NCI-H128 (cell line): ENCODE measurements at regions not wholly inside any gene's neighbourhood (a gene's known extent, or its start where the extent isn't known, plus 50 kb on each side); places are given as distances from the start of the nearest gene placed in this dataset.
"Not testable (repeated sequence)": the region's sequence is repeated elsewhere in the genome, so short reads cannot be mapped to it uniquely, and the experiment has no call there.

Experiments
- DNase-seq: peaks from one replicate; lab custom pipeline; 2025; ENCODE audit not compliant: unreplicated experiment; lab: John Stamatoyannopoulos, UW

DNA sequence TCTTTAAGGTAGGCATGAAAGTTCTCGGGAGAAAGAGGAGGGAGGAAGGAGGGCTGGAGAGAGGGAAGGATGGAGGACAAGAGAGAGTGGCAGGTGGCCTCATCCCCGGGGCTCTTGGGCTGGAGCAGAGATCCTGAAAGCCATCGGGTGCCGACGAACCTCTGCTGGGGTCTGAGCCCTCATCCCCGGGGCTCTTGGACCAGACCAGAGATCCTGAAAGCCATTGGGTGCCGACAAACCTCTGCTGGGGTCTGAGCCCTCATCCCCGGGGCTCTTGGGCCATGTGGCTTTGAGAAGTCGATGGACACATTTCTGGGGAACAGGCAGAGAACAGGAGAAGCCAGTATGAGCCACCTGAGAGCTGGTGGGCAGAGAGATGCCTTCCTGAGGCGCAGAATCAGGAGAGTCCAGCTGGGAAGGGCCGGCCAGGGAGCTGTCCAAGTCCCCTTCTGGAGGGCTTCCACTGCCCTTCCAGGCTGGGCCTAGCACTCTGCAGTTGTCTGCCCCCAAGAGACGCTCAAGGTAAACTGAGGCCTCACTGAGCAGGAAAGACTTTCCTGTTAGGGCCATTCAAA, 1398.1 kb downstream of the BRD1 start:
- no peak for DNase-seq

DNA sequence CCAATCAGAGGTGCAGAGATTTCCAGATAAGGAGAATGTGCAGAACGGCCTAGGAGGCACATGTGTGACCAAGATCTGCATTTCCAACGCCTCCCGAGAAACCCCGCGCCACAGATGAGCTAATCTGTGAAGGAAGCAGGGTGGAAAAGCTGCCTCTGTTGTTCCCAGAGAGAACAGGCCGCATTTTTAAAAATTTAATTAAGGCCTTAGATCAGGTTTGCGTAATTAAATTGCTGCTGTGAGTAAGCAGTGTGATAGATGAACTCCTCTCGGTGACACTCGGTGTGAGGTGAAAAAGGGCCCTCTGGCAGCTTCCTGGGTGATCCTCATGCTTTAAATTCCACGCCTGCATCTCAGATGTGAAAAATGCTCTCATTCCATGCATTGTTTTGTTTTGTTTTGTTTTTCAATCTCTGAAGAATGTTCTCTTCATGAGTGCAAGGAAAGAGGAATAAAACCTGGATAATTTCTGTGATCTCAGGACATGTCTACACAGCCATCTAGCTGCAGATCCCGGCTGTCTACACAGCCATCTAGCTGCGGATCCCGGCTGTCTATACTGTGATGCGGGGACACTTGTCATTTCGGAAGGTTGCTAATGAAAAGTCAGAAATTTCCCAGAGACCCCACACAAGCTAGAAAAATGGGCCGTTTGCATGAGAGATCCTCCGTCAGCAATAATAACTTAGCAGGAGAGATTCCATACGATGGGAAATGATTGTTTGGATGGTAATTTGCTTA, 1398.9 kb downstream of the BRD1 start:
- DNase-seq: no peak

DNA sequence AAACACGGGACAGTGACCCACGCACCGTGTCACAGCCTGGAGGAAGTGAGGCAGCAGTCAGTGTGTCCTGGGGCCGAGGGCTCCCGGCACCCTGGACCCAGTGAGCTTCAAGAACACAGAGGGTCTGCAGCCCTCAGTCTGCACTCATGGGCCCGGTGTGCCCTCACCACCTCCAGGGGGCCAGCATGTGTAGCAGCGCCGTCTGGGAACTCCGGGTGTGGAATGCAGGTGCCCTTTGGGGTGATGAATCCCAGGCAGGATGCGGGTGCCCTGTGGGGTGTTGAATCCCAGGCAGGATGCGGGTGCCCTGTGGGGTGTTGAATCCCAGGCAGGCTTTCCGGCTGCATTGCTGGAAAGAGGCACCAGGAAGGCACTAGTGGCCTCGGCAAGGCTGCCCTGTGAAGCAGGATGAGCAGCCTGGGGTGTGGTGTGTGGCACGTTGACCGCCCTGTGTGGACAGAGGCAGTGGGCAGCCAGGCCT, 1399.9 kb downstream of the BRD1 start:
- no peak for DNase-seq

DNA sequence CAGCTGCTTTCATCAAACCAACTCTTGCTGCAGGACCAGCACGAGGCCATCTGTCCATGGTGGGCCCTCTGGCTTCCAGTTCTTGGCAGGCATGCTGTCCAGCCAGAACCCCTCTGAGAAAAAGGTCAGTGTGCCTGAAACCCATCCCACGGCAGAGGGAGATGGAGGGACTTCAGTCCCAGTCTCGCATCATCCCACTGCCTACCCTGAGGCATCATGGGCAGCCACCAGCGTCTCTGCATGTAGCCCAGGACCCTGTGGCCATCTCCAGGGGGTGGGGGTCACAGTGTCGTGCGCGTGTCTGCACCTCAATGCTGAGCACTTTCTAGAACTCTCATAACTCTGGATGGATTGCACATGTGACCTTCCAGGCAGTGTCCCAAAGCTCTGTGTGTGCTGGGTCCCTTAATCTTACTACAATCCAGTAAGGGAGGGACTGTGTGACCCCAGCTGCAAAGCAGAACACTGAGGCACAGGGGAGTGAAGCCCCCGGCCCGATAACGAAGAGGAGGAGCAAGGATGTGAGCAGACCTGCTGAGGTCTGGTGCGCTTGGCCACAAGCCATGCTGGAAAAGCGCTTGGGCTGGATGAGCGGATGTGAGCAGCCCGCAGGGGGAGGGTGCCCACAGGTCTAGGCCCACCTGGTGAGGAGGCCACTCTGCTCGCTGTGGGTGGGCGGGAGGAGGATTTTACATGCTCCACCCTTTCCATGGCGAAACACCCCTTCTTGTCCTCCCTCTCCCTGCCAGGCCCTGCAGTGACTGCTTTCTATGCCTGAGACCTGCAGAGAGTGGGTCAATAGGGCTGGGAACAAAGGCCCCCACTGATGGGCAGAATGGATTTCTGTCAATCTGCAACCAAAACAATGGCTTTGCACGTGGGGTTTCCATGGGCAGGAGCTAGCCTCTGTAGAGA, 1401.0 kb downstream of the BRD1 start:
- DNase-seq: no peak

DNA sequence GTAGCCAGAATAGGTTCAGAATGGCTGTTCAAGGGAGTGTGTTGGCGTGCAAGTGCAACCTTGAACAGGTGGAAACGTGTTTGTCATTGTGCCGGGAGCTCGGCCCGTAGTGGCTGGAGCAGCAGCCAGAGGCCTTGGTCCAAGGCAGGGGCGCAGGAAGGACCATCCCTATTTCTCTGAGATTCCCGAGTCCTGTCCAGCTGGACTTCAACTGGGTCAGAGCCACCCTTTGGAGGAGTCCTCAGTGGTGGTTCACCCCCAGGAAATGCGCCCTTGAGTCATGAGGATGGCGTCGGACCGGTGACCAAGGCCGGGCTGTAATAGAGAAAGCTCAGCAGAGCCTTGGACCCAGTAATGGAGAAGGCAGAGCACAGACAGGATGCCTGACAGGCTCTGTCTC, 1402.0 kb downstream of the BRD1 start:
- DNase-seq: no peak

DNA sequence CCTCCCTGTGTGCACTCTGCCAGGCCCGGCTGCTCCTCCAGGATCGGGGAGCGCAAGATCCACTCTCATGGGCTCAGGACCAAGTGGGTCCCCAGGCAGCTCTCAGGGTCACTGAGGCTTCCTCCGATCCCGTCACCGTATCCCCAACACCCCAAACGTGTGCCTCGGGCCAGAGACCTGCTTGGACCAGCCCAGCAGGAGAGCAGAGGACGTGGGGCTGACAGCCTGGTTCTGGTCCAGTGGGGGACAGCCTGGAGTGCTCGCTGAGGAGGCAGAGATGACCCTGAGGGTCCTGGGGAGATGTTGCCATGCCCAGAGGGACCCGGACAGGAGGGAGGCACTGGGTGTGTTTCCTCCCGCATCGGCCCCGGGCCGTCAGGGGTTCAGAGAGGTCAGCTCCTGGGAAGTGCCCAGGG, 1402.6 kb downstream of the BRD1 start:
- DNase-seq: no peak

DNA sequence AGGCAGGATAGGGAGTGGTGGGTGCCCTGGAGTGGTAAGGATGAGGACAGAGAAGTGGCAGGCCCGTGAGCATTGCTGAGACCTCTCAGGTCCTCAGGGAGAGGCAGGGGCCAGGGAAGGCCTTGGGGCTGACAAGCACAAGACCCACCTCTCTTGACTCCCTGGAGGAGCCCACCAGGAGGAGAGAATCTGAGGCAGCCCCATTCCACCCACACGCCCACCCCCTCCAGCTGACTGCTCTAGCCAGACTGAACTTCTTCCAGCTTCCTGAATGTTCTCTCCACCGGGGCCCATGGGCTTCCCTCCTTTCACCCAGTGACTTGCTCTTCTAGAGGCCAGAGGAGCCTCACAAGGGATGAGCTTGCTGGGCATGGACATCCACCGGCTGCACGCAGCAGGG, 1403.0 kb downstream of the BRD1 start:
- DNase-seq: no peak

DNA sequence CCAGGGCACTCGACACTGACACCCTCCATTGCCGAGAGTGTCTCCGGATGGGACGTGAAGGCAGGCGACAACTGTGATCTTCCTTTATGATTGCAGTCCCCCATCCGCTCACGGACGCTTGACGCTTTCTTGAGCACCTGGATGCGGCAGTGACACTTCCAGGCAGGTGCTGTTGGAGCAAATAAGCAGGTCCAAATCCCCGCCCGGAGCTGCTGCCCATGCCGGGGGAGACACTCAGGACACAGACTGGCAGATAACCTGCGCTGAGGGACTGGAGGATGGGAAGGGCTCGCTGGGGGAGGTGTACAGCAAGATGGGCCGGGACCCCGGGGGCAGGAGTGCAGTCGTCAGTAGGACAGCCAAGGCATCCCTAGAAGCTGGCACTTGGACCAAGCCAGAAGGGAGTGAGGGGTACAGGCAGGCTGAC, 1403.5 kb downstream of the BRD1 start:
- no peak for DNase-seq

DNA sequence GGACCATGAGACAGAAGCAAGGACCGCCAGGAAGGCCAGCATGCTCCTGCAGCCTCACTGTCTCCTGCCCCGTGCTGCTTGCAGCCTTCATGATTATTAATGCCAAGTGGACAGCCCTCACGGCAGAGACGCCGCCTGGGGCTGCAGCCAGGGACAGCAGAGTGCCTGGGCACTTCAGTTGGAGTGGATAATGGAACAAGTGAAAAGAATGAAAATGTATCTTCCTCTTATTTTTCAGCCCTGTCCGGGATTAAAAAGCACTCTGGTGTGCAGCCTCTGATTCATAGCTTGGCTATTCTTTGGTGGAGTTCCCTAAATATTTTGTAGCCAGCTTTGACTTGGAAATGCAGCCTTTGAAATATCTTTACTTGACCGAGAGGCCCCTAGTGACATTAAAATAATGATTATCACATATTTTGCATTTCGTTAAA, 1404.2 kb downstream of the BRD1 start:
- DNase-seq: no peak

DNA sequence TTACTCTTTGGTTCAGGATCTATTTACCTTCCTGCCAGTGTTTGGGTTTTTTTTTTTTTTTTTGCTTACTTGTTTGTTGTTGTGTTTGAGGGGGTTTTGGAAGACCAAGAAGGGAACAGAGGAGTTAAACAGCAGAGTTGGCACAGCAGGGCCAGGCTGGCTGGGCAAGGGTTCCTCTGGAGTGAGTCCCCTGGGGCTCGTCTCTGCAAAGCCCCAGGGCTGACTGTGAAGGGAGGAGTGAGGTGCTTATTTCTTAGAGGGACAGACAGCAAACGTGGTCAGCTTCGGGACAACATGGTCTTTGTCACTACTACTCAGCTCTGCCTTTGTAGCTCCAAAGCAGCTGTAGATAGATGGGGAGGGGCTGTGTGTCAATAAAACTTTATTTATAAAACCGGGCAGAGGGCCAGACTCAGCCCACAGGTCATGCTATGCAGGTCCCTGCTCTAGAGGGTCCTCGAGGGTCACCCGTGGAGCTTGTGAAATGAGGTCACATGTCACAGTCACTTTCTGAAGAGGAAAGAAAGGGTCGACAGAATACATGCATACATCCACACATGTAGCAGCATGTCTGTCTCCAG, 1404.7 kb downstream of the BRD1 start:
- DNase-seq: no peak

DNA sequence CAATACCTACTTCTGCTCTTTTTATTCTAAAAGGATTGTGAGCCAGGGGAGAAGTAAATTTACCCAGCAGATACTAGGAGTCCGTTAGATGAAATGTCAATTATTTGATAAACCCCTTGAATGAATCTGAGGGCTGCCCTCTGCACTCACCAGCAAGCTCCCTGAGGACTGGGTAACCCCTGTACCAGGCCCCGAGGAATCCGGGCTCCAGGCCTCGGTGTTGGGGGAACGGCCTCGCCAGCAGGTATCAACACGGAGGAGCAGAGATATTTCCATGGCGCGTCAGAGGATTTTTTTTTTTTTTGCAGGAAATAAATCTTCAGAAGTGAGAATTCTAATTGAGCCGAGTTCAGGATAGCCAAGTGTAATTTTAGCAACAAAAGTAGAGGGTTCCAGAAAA, 1408.8 kb downstream of the BRD1 start:
- DNase-seq: no peak

DNA sequence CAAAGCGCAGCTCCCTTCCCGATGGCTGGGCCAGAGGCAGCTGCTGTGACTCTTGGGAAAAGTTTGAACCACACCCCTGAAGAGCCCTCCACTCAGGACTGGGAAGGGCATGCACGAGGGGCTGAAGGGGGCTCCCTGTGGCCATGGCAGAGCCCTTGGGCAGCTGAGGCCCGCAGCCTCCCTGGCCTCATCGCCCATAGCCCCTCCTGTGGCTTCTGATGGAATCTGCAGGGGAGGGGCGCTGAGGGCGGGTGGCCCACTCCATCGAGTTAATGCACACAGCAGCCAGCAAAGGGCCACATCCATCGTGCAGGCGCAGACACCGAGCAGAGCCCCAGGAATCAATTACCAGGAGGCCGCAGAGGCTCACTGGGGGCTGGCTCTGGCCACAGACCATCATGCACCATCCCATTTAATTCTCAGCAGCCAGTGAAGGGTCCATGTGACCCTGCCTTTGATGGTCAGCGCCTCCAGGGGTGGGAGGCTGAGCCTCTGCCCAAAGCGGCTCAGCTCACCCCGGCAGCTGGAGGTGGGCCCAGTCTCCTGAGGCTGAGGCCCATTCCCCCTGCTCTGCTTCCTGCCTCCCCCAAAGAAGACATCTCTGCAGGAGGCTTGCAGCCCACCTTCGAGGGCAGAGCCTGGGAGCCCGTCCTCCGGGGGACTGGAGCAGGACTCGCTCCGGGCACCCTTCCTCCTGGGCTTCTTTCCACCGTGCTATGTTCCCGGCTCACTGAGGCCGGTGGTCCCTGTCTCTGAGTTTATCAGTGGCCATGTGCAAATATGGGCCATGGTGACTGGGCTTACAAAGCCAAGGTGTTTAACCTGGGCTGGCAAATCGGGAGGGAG, 1410.2 kb downstream of the BRD1 start:
- DNase-seq: no peak

DNA sequence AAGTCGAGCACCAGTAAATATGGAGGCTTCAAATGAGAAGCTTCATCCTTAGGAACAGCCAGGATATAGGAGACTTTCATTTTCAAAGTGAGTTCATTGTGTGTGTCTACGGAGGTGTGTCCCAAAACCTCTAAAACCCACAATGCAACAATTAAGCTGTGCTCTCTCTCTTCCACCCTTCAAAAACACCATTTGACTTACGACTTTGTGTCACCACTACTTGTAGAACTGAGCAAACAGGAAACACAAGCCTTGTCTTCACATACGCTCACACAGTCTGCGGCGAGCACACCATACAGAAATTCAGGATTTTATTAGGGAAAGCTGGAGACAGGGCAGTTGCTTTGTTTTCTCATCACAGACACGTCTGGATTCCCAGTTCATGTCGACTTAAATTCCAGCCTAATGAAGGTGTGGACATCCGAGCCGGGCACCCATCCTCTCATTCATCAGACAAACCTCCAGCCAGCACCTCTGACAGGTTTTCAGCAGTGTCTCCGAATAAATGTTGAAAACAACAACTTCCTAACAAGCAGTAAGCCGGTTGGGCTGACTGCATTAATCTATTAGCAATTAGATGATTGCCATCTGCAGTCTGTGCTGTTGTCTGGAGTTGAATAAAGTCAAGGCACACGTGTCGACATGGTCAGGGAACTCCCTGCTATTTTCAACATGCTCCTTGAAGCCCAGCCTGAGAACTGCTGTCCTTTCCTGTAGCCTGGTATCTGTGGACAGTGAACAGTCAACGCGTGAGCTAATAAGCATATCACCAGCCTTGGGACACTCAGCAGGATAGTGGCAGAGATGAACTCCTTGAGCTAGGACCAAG, 1411.1 kb downstream of the BRD1 start:
- no peak for DNase-seq

DNA sequence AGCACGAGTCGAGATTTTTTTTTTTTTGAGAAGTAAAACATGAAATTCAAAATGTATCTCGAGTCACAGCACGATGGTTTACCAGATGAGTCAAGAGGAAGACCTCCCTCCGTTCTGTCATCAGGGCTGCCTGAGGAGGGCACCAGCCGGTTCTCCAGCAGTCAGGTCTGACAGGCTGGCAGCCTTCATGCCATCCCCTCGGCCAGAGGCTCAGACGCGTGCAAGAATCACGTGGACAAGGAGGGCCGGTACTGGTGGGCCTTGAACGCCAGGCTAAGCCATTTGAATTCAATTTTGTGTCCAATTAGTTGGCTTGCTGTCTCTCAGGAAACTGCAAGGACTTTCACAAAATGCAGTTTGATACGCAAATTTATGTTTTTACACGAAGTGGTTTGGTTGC, 1412.2 kb downstream of the BRD1 start:
- no peak for DNase-seq

DNA sequence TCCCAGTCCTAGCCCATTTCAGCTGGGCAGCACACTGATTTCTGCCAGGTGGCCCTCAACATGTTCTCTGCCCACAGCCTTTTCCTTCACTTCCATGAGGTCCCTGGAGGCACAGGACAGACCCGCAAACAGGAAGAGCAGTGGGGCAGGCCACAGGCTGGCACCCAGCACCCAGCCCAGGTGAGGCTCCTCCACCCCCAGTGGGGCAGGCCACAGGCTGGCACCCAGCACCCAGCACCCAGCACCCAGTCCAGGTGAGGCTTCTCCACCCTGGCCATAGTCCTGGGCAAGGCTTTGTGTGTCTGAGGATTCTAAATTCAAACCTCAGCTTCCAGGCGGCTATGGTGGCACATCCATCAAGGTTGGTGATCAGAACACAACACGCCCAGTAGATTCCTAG, 1413.0 kb downstream of the BRD1 start:
- DNase-seq: no peak

DNA sequence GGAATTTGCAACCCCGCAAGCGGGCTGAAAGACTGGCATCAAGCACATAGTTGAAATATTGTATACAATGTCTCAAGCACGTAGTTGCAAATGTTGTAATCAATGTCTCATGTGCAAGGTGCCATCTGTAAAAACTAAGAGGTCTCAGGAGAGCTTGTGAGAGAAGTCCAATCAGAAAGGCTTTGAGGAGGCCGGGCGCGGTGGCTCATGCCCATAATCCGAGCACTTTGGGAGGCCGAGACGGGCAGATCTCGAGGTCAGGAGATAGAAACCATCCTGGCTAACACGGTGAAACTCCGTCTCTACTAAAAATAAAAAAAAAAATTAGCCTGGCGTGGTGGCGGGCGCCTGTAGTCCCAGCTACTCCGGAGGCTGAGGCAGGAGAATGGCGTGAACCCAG, 1414.7 kb downstream of the BRD1 start:
- DNase-seq: not testable (repeated sequence)

DNA sequence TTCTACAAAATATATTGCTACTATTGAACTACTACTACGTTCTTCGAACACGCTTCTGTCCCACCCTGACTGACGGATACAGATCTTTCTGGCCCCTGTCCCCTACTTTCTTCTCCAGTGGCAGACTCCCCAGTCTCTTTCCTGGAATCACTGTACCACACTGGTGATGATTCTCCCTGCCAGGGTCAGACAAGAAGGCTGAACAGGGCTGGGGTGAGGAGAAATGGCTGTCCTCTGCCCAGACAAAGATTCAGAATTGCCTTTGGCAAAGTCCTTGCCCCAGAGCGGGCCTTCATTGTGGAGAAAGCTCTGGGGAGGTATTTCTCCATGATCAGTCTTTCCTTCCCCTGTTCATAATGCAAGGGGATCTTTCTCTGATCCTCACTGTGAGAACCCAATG, 1417.1 kb downstream of the BRD1 start:
- DNase-seq: no peak

DNA sequence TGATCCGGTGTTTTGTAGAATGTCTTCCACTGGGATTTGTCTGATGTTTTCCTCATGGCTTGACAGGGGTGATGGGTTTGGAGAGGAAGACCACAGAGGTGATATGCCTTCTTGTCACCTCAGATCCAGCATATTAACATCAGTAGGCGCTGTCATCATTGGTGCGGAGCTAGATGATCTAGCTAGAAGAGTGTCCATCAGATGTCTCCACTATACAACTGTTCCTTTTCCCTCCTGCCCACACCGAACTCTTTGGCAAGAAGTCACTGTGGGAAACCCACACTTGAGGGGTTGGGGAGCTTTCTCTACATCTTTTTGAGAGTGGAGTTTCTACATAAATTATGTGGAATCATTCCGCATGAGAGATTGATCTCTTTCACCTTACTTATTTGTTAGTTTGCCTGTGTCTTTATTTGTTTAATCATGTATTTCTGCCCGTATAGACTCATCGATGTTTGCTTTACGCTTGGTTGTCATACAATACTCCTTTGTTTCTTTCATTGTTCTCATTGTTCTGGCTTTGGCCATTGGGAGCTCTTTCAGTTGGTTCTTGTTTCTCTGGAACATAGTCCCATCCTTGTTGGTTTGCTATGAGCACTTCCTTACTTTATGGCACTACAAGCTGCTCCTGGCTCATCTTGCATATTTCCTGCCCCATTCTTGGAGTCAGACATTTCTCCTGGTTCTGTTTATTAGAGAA, 1420.3 kb downstream of the BRD1 start:
- DNase-seq: no peak

DNA sequence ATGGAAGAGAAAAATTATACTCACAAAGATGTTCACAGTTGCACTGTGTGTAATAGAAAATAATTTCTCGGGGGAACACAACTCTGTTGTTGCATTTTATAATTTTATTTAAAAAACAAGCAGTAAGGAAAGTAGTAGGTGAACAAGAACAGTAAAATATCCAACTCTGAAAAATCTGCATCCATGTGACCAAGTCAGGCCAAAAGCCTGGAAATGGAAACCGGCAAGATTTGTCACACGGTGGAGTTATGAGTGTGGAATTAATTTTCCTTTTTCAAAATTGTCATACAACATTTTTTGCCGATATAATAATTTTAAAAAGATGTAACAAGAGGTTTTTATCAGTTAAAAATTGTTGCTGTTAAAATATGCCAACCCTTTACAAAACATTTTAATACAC, 1421.5 kb downstream of the BRD1 start:
- no peak for DNase-seq
